H1 (cell line): ENCODE measurements at regions not wholly inside any gene's neighbourhood (a gene's known extent, or its start where the extent isn't known, plus 50 kb on each side); places are given as distances from the start of the nearest gene placed in this dataset.

Experiments
- CTCF ChIA-PET: fragments of 300-600 bp; sonication (Branson Sonifier 250); formaldehyde crosslinking; loops from one replicate; lab custom pipeline; 2021; ENCODE audit not compliant: partially characterized antibody; lab: Charles Lee
- POLR2A ChIA-PET: fragments of 300-600 bp; sonication (Branson Sonifier 250); formaldehyde crosslinking; loops from one replicate; lab custom pipeline; 2021; ENCODE audit warnings: inconsistent platforms; ENCODE audit not compliant: partially characterized antibody; lab: Charles Lee
- DNase-seq, 2 experiments: peaks; one replicate each; pipeline versions ENCODE4 v3.0.0 to v3.0.0-alpha.2; 2010 to 2022; ENCODE audit warnings: low spot score in 2 of 2, low read depth in 1 of 2, mixed read lengths in 1 of 2
- FAIRE-seq: peaks from 2 replicates; lab custom pipeline; 2011; peaks lifted over from hg19 to GRCh38; lab: Jason Lieb, UNC
- H2AFZ ChIP-seq: 2 replicates; pipeline ENCODE4 v1.8.1; 2012; ENCODE audit warnings: low read length, inconsistent platforms
- H2AK5ac ChIP-seq: 2 replicates; pipeline ENCODE4 v1.6.1; 2013; ENCODE audit warnings: low read depth, low read length
- H2BK120ac ChIP-seq: replicated peaks from 2 replicates; pipeline ENCODE3; 2013; ENCODE audit warnings: low read depth, low read length, inconsistent platforms
- H2BK12ac ChIP-seq: 2 replicates; pipeline ENCODE4 v1.6.1; 2013; ENCODE audit warnings: low read depth, low read length
- H2BK15ac ChIP-seq: 2 replicates; pipeline ENCODE4 v1.6.1; 2013; ENCODE audit warnings: low read length
- H2BK20ac ChIP-seq: 2 replicates; pipeline ENCODE4 v1.6.1; 2013; ENCODE audit warnings: low read length
- H2BK5ac ChIP-seq: 2 replicates; pipeline ENCODE4 v1.6.1; 2013; ENCODE audit warnings: low read depth, low read length
- H3K14ac ChIP-seq: 2 replicates; pipeline ENCODE4 v1.6.1; 2013; ENCODE audit warnings: inconsistent platforms; ENCODE audit not compliant: insufficient read length
- H3K18ac ChIP-seq: 2 replicates; pipeline ENCODE4 v1.6.1; 2013; ENCODE audit warnings: low read length; ENCODE audit errors: extremely low read depth
- H3K23ac ChIP-seq: 2 replicates; pipeline ENCODE4 v1.6.1; 2013; ENCODE audit warnings: inconsistent platforms; ENCODE audit not compliant: insufficient read length
- H3K23me2 ChIP-seq: 2 replicates; pipeline ENCODE4 v1.6.1; 2013; ENCODE audit warnings: low read depth, low read length
- H3K27ac ChIP-seq: 2 replicates; pipeline ENCODE4 v1.6.1; 2011; ENCODE audit warnings: low read depth, low read length, inconsistent platforms
- H3K27me3 ChIP-seq, 4 experiments: replicated peaks in 1 of 4; 1 replicate in 1 of 4; 2 replicates in 3 of 4; pipeline versions ENCODE4 v1.6.1 to v1.8.1; 2011 to 2013; ENCODE audit warnings: low read length in 3 of 4, mild to moderate bottlenecking in 3 of 4, inconsistent platforms in 2 of 4, mixed read lengths in 2 of 4, moderate library complexity in 1 of 4; ENCODE audit not compliant: control insufficient read depth in 3 of 4, insufficient read depth in 3 of 4; ENCODE audit errors: extremely low read depth in 1 of 4
- H3K36me3 ChIP-seq, 4 experiments: 2 replicates each; pipeline versions ENCODE4 v1.6.1 to v1.8.1; 2011 to 2013; ENCODE audit warnings: mild to moderate bottlenecking in 4 of 4, low read length in 3 of 4, moderate library complexity in 2 of 4, control low read depth in 1 of 4, inconsistent platforms in 1 of 4; ENCODE audit not compliant: insufficient read depth in 4 of 4, control insufficient read depth in 2 of 4
- H3K4ac ChIP-seq: replicated peaks from 2 replicates; pipeline ENCODE3; 2013; ENCODE audit warnings: low read length, low read depth, mixed read lengths, inconsistent platforms; ENCODE audit not compliant: insufficient read length
- H3K4me1 ChIP-seq, 4 experiments: replicated peaks in 1 of 4; 1 replicate in 1 of 4; 2 replicates in 3 of 4; pipeline versions ENCODE4 v1.6.1 to v1.8.1; 2011 to 2013; ENCODE audit warnings: low read length in 3 of 4, inconsistent platforms in 2 of 4, mixed read lengths in 1 of 4; ENCODE audit not compliant: insufficient read depth in 4 of 4, control insufficient read depth in 3 of 4
- H3K4me2 ChIP-seq, 2 experiments: 2 replicates each; pipeline versions ENCODE4 v1.6.1 to v1.8.1; 2011 to 2013; ENCODE audit warnings: low read depth in 2 of 2, low read length in 2 of 2, control low read depth in 1 of 2, inconsistent platforms in 1 of 2, mild to moderate bottlenecking in 1 of 2; ENCODE audit not compliant: insufficient read depth in 1 of 2
- H3K4me3 ChIP-seq, 4 experiments: fragments of 200-600, 300-600 bp in 1 of 4; sonication (generic), shearing (Covaris generic), sonication (Bioruptor Twin) in 1 of 4; 2 replicates each; pipeline versions ENCODE4 v1.5.1 to v1.8.1; 2011 to 2016; ENCODE audit warnings: low read length in 4 of 4, low read depth in 3 of 4, control low read depth in 2 of 4, inconsistent platforms in 2 of 4, mild to moderate bottlenecking in 2 of 4, mixed read lengths in 1 of 4, moderate library complexity in 1 of 4; ENCODE audit not compliant: insufficient read depth in 2 of 4; ENCODE audit errors: extremely low read depth in 1 of 4
- H3K56ac ChIP-seq: replicated peaks from 2 replicates; pipeline ENCODE3; 2013; ENCODE audit warnings: low read depth, mild to moderate bottlenecking, mixed read lengths, low read length, inconsistent platforms; ENCODE audit not compliant: insufficient read length
- H3K79me1 ChIP-seq: 2 replicates; pipeline ENCODE4 v1.6.1; 2013; ENCODE audit warnings: low read depth, low read length, control low read depth
- H3K79me2 ChIP-seq, 2 experiments: 2 replicates each; pipeline versions ENCODE4 v1.6.1 to v1.8.1; 2012 to 2013; ENCODE audit warnings: low read length in 2 of 2, mild to moderate bottlenecking in 2 of 2, inconsistent platforms in 1 of 2; ENCODE audit not compliant: insufficient read depth in 2 of 2, control insufficient read depth in 1 of 2
- H3K9ac ChIP-seq, 4 experiments: replicated peaks in 1 of 4; 1 replicate in 1 of 4; 2 replicates in 3 of 4; pipeline versions ENCODE4 v1.6.1 to v1.8.1; 2011 to 2013; ENCODE audit warnings: low read depth in 3 of 4, low read length in 3 of 4, control low read depth in 2 of 4, mild to moderate bottlenecking in 2 of 4, moderate library complexity in 2 of 4, inconsistent platforms in 1 of 4; ENCODE audit errors: extremely low read depth in 1 of 4
- H3K9me3 ChIP-seq, 2 experiments: 2 replicates each; pipeline versions ENCODE4 v1.6.1 to v1.8.1; 2012 to 2013; ENCODE audit warnings: mild to moderate bottlenecking in 2 of 2, moderate library complexity in 2 of 2, control low read depth in 1 of 2, inconsistent platforms in 1 of 2, low read depth in 1 of 2, low read length in 1 of 2, mixed read lengths in 1 of 2; ENCODE audit not compliant: insufficient read depth in 2 of 2
- H4K20me1 ChIP-seq, 2 experiments: replicated peaks in 1 of 2; 2 replicates each; pipeline versions ENCODE3 to v1.8.1; 2011 to 2013; ENCODE audit warnings: inconsistent platforms in 2 of 2, low read length in 2 of 2, mild to moderate bottlenecking in 1 of 2; ENCODE audit not compliant: insufficient read depth in 2 of 2, control insufficient read depth in 1 of 2
- H4K5ac ChIP-seq: 2 replicates; pipeline ENCODE4 v1.6.1; 2013; ENCODE audit warnings: low read length, low read depth, mixed read lengths, inconsistent platforms; ENCODE audit not compliant: insufficient read length
- H4K8ac ChIP-seq: 2 replicates; pipeline ENCODE4 v1.8.0; 2013; ENCODE audit warnings: mild to moderate bottlenecking, moderate library complexity, low read length, inconsistent platforms; ENCODE audit not compliant: insufficient read depth; ENCODE audit errors: extremely low read depth
- H4K91ac ChIP-seq: replicated peaks from 2 replicates; pipeline ENCODE3; 2013; ENCODE audit warnings: low read length, mixed read lengths, inconsistent platforms; ENCODE audit not compliant: insufficient read length
- EP300 ChIP-seq, 2 experiments: IDR thresholded peaks; 1 replicate in 1 of 2; 2 replicates in 1 of 2; pipeline ENCODE4 v1.6.1; 2011 to 2012; ENCODE audit warnings: low read depth in 2 of 2, low read length in 2 of 2, mild to moderate bottlenecking in 2 of 2, borderline replicate concordance in 1 of 2, inconsistent platforms in 1 of 2, moderate library complexity in 1 of 2
- NANOG ChIP-seq: IDR thresholded peaks from 2 replicates; pipeline ENCODE4 v1.6.1; 2011; ENCODE audit warnings: low read length, low read depth, mild to moderate bottlenecking, inconsistent platforms; ENCODE audit not compliant: insufficient read depth, poor library complexity, severe bottlenecking
- POLR2A ChIP-seq, 2 experiments: IDR thresholded peaks; 1 replicate in 1 of 2; 2 replicates in 1 of 2; pipeline ENCODE4 v1.6.1; 2011; ENCODE audit warnings: low read depth in 2 of 2, low read length in 2 of 2, mild to moderate bottlenecking in 2 of 2; ENCODE audit errors: control extremely low read depth in 1 of 2
- RFX5 ChIP-seq: IDR thresholded peaks from 2 replicates; pipeline ENCODE4 v1.6.1; 2011; ENCODE audit warnings: low read depth, low read length, improper control_type of control experiment, borderline replicate concordance
- RNF2 ChIP-seq: fragments of 200-900, 300-1000 bp; sonication (generic); IDR thresholded peaks from 2 replicates; pipeline ENCODE4 v1.7.1; 2016; ENCODE audit warnings: borderline replicate concordance, low read depth, mild to moderate bottlenecking, antibody characterized with exemption, low read length; ENCODE audit not compliant: poor library complexity, severe bottlenecking; ENCODE audit errors: missing control alignments
- SRF ChIP-seq: IDR thresholded peaks from 2 replicates; pipeline ENCODE4 v1.6.1; 2011; ENCODE audit warnings: mild to moderate bottlenecking, low read depth, low read length, moderate library complexity

GRCh38 chr9:11893331-11893730 lies 799.9 kb upstream of the TYRP1 start:
- Histone ChIP-seq H3K4me1 (no peaks in the 10 kb centered on the region), H3K4ac (no peak overlapping the region), H3K9me3 (no peaks in the 10 kb centered on the region), H4K20me1 (no peaks in the 10 kb centered on the region), H3K79me2 (no peaks in the 10 kb centered on the region), H3K4me2 (no peak overlapping the region), H3K9ac (no peak overlapping the region), H4K5ac (no peak overlapping the region), H2BK15ac (no peak overlapping the region), H3K79me1 (no peaks in the 10 kb centered on the region), H2BK20ac (no peak overlapping the region), H3K27me3 (no peaks in the 10 kb centered on the region), H3K56ac (no peak overlapping the region), H3K23me2 (no peaks in the 10 kb centered on the region), H3K14ac (no peak overlapping the region), H3K23ac (no peak overlapping the region), H4K8ac (no peak overlapping the region; the same call in 1 of the 2 replicates), H2AK5ac (no peak overlapping the region), H2AFZ (no peak overlapping the region), H2BK12ac (no peak overlapping the region), H3K4me3 (no peak overlapping the region), H3K36me3 (no peaks in the 10 kb centered on the region), H2BK5ac (no peak overlapping the region), H3K27ac (no peak overlapping the region), H4K91ac (no peak overlapping the region), H2BK120ac (no peak overlapping the region), H3K18ac (no peak overlapping the region)
- FAIRE-seq (no peak), DNase-seq (no peak)
- ChIA-PET POLR2A (no interaction called here), CTCF (interaction anchor here (0.6 to 0.7 kb wide), 2 partner anchors 45 to 946 kb away, joined by 3 to 4 read pairs; no protein-coding TSS in a partner anchor)
- no peak for TF ChIP-seq SRF
- no peak for TF ChIP-seq EP300 (IDR thresholded peaks at IDR 0.05; ENCODE audit: borderline replicate concordance in 1 of 2, low read depth in 2 of 2, low read length in 2 of 2)
- TF ChIP-seq POLR2A (IDR thresholded peaks at IDR 0.05; ENCODE audit: control extremely low read depth in 1 of 2, low read depth in 2 of 2, low read length in 2 of 2): no peak
- TF ChIP-seq RFX5: no peak
- TF ChIP-seq RNF2: no peak
- no peak for TF ChIP-seq NANOG
